Natural killer cell (primary cell): ENCODE measurements at regions not wholly inside any gene's neighbourhood (a gene's known extent, or its start where the extent isn't known, plus 50 kb on each side); places are given as distances from the start of the nearest gene placed in this dataset.

Source experiments
- ATAC-seq, 3 donors: fragments of 150-1000 bp in 2 of 3; fragments of 200-7000 bp in 1 of 3; cut with Tn5 transposase; 1 replicate in 1 of 3; 2 replicates in 2 of 3; pipeline ENCODE4 v1.10.0; 2021; ENCODE audit warnings: mild to moderate bottlenecking in 2 of 3, moderate library complexity in 2 of 3
- DNase-seq, 2 donors: peaks; one replicate each; pipeline versions ENCODE4 v3.0.0 to v3.0.0-alpha.2; 2013 to 2021; ENCODE audit warnings: mixed read lengths in 1 of 2
- H3K27ac ChIP-seq: one replicate; pipeline ENCODE4 v1.5.1; 2013; ENCODE audit warnings: mild to moderate bottlenecking, low read length
- H3K27me3 ChIP-seq: one replicate; pipeline ENCODE4 v1.6.1; 2013; ENCODE audit warnings: low read length; ENCODE audit not compliant: control insufficient read depth, insufficient read depth
- H3K36me3 ChIP-seq: one replicate; pipeline ENCODE4 v1.6.1; 2013; ENCODE audit warnings: low read length; ENCODE audit not compliant: control insufficient read depth, insufficient read depth
- H3K4me1 ChIP-seq: one replicate; pipeline ENCODE4 v1.6.1; 2013; ENCODE audit warnings: low read length; ENCODE audit not compliant: control insufficient read depth, insufficient read depth
- H3K4me3 ChIP-seq: one replicate; pipeline ENCODE4 v1.5.1; 2013; ENCODE audit warnings: low read length
- H3K9me3 ChIP-seq: one replicate; pipeline ENCODE4 v1.6.1; 2013; ENCODE audit warnings: low read length; ENCODE audit not compliant: control insufficient read depth, insufficient read depth
- H3K27ac Mint-ChIP-seq, 2 donors: one replicate each; pipeline ENCODE4 v1.8.0; 2022; ENCODE audit warnings: mild to moderate bottlenecking in 2 of 2, mixed read lengths in 2 of 2, moderate library complexity in 1 of 2
- H3K27me3 Mint-ChIP-seq, 2 donors: one replicate each; pipeline ENCODE4 v1.8.0; 2022; ENCODE audit warnings: low read depth in 2 of 2, mixed read lengths in 2 of 2
- H3K36me3 Mint-ChIP-seq: one replicate; pipeline ENCODE4 v1.8.0; 2022; ENCODE audit warnings: mixed read lengths
- H3K4me1 Mint-ChIP-seq, 2 donors: one replicate each; pipeline ENCODE4 v1.8.0; 2022; ENCODE audit warnings: mixed read lengths in 2 of 2
- H3K4me3 Mint-ChIP-seq: one replicate; pipeline ENCODE4 v1.8.0; 2022; ENCODE audit warnings: mild to moderate bottlenecking, moderate library complexity, mixed read lengths
- H3K9me3 Mint-ChIP-seq, 2 donors: one replicate each; pipeline ENCODE4 v1.8.0; 2022; ENCODE audit warnings: mixed read lengths in 2 of 2
- CTCF ChIP-seq: fragments of 200-600 bp; IDR thresholded peaks from one replicate; pipeline ENCODE4 v1.8.0; 2022; ENCODE audit warnings: antibody characterized with exemption
- WGBS: methylation state at CpG from one replicate; pipeline ENCODE4 v1.1.7; 2013; ENCODE audit warnings: missing lambda C conversion rate; ENCODE audit not compliant: insufficient coverage; 5-methylcytosine and 5-hydroxymethylcytosine counted together
- intact Hi-C: fragments of 100-400 bp; cut with micrococcal nuclease; formaldehyde crosslinking; loops from one replicate; pipeline ENCODE4 v1.14.2; 2022

GRCh38 chr1:57623039-57623790 is 199.4 kb upstream of the DAB1 start:
- Histone ChIP-seq H3K9me3 (no peaks in the 10 kb centered on the region), H3K36me3 (no peaks in the 10 kb centered on the region), H3K27ac (no peak overlapping the region), H3K4me3 (no peak overlapping the region), H3K27me3 (no peaks in the 10 kb centered on the region), H3K4me1 (no peaks in the 10 kb centered on the region)
- Mint-ChIP-seq H3K27ac (no peak overlapping the region), H3K36me3 (no peaks in the 10 kb centered on the region), H3K4me1 (no peaks in the 10 kb centered on the region), H3K27me3 (peaks cover 0 to 6% of the 10 kb centered on the region in 2 donors), H3K4me3 (no peak overlapping the region), H3K9me3 (no peaks in the 10 kb centered on the region)
- intact Hi-C loops = no loop called here
- no peak for ATAC-seq
- TF ChIP-seq CTCF = no peak
- WGBS = 68% methylated on average over 18 of the region's 18 CpGs
- DNase-seq = no peak

GRCh38 chr1:57621776-57622175 is 197.9 kb upstream of the DAB1 start:
- Histone ChIP-seq H3K4me1 (no peaks in the 10 kb centered on the region), H3K36me3 (no peaks in the 10 kb centered on the region), H3K9me3 (no peaks in the 10 kb centered on the region), H3K27ac (no peak overlapping the region), H3K4me3 (no peak overlapping the region), H3K27me3 (no peaks in the 10 kb centered on the region)
- TF ChIP-seq CTCF = no peak
- ATAC-seq (no peak), DNase-seq (no peak)
- Mint-ChIP-seq H3K36me3 (no peaks in the 10 kb centered on the region), H3K4me3 (no peak overlapping the region), H3K27ac (no peak overlapping the region), H3K9me3 (no peaks in the 10 kb centered on the region), H3K27me3 (peaks cover 0 to 6% of the 10 kb centered on the region in 2 donors), H3K4me1 (no peaks in the 10 kb centered on the region)
- WGBS = no CpG with 5 or more reads among the region's 1 CpG
- intact Hi-C loops = no loop called here

GRCh38 chr1:57620605-57621004 is 196.7 kb upstream of the DAB1 start:
- Mint-ChIP-seq H3K36me3 (no peaks in the 10 kb centered on the region), H3K4me1 (peaks cover 4 to 6% of the 10 kb centered on the region in 2 donors), H3K27me3 (peaks cover 0 to 6% of the 10 kb centered on the region in 2 donors), H3K27ac (no peak overlapping the region), H3K4me3 (no peak overlapping the region), H3K9me3 (peaks cover 0 to 3% of the 10 kb centered on the region in 2 donors)
- no peak for ATAC-seq
- no peaks in the 10 kb centered on the region for H3K27me3 ChIP-seq
- H3K4me1 ChIP-seq = no peaks in the 10 kb centered on the region
- intact Hi-C loops = no loop called here
- WGBS = 85% methylated on average over 4 of the region's 4 CpGs
- H3K36me3 ChIP-seq = no peaks in the 10 kb centered on the region
- H3K4me3 ChIP-seq = no peak overlapping the region
- no peak for TF ChIP-seq CTCF
- DNase-seq = no peak
- no peak overlapping the region for H3K27ac ChIP-seq
- H3K9me3 ChIP-seq = no peaks in the 10 kb centered on the region

GRCh38 chr1:57616921-57617320 is 193.1 kb upstream of the DAB1 start:
- Mint-ChIP-seq H3K27ac (no peak overlapping the region), H3K9me3 (peaks cover 0 to 3% of the 10 kb centered on the region in 2 donors), H3K4me3 (no peak overlapping the region), H3K36me3 (no peaks in the 10 kb centered on the region), H3K4me1 (peaks cover 4 to 6% of the 10 kb centered on the region in 2 donors), H3K27me3 (no peaks in the 10 kb centered on the region)
- intact Hi-C loops = no loop called here
- DNase-seq = no peak
- Histone ChIP-seq H3K36me3 (no peaks in the 10 kb centered on the region), H3K27ac (no peak overlapping the region), H3K4me3 (no peak overlapping the region), H3K4me1 (no peaks in the 10 kb centered on the region), H3K27me3 (no peaks in the 10 kb centered on the region), H3K9me3 (no peaks in the 10 kb centered on the region)
- WGBS = 94% methylated on average over 4 of the region's 4 CpGs
- no peak for ATAC-seq
- no peak for TF ChIP-seq CTCF
